HCT116 (cell line): ENCODE measurements at regions not wholly inside any gene's neighbourhood (a gene's known extent, or its start where the extent isn't known, plus 50 kb on each side); places are given as distances from the start of the nearest gene placed in this dataset.

Source experiments
- ATAC-seq: fragments of 200-7000 bp; cut with Tn5 transposase; 2 replicates; pipeline ENCODE4 v1.9.1; 2020; ENCODE audit warnings: mild to moderate bottlenecking, moderate library complexity
- BruUV-seq: library from RNA; stranded (reverse); fragments of 400-500 nt; replicated peaks from 2 replicates; lab custom pipeline; 2021; lab: Mats Ljungman, UMichigan
- CTCF ChIA-PET: fragments of 300-600 bp; sonication (Branson Sonifier 250); formaldehyde crosslinking; loops from one replicate; lab custom pipeline; 2021; ENCODE audit warnings: antibody characterized with exemption; lab: Charles Lee
- POLR2A ChIA-PET: fragments of 300-600, 350-600 bp; sonication (Branson Sonifier 250); formaldehyde crosslinking; loops from one replicate; lab custom pipeline; 2021; ENCODE audit warnings: antibody characterized with exemption; lab: Charles Lee
- RAD21 ChIA-PET, 2 experiments: fragments of 300-600 bp; sonication (Branson Sonifier 250); formaldehyde crosslinking; loops; one replicate each; lab custom pipeline; 2023; ENCODE audit warnings: low total read pairs in 2 of 2; ENCODE audit not compliant: uncharacterized antibody in 2 of 2, unreplicated experiment in 2 of 2, low non-redundant PET in 1 of 2; lab: Charles Lee
- DNase-seq: peaks from one replicate; pipeline ENCODE4 v3.0.0-alpha.2; 2010; ENCODE audit warnings: low read depth, low spot score
- H2AFZ ChIP-seq: fragments of 200-600 bp; shearing (Covaris generic), sonication (generic); 2 replicates; pipeline ENCODE4 v1.6.1; 2017; ENCODE audit warnings: low read depth, mixed run types, mixed read lengths, antibody characterized with exemption, low read length; ENCODE audit not compliant: poor library complexity, severe bottlenecking
- H3K27ac ChIP-seq: 2 replicates; pipeline ENCODE4 v1.5.1; 2012; ENCODE audit warnings: low read depth, low read length
- H3K27me3 ChIP-seq: fragments of 200-600 bp; sonication (generic); 2 replicates; pipeline ENCODE4 v1.6.1; 2016; ENCODE audit warnings: mixed run types, low read length, mixed read lengths; ENCODE audit not compliant: insufficient read depth
- H3K36me3 ChIP-seq, 2 experiments: fragments of 200-500 bp in 1 of 2; fragments of 200-600 bp in 1 of 2; sonication (Bioruptor generic) in 1 of 2; sonication (generic) in 1 of 2; 2 replicates each; pipeline versions ENCODE4 v1.5.1 to v1.6.1; 2014 to 2016; ENCODE audit warnings: low read length in 2 of 2, inconsistent platforms in 1 of 2, mixed read lengths in 1 of 2, mixed run types in 1 of 2; ENCODE audit not compliant: insufficient read depth in 2 of 2, control insufficient read depth in 1 of 2
- H3K4me1 ChIP-seq, 2 experiments: fragments of 200-600 bp in 1 of 2; sonication (generic) in 1 of 2; 2 replicates each; pipeline versions ENCODE4 v1.5.1 to v1.6.1; 2012 to 2017; ENCODE audit warnings: low read length in 2 of 2, inconsistent platforms in 1 of 2, mild to moderate bottlenecking in 1 of 2, mixed read lengths in 1 of 2, mixed run types in 1 of 2, moderate library complexity in 1 of 2; ENCODE audit not compliant: insufficient read depth in 2 of 2, control insufficient read depth in 1 of 2
- H3K4me2 ChIP-seq: fragments of 200-600 bp; sonication (generic); 2 replicates; pipeline ENCODE4 v1.6.1; 2017; ENCODE audit warnings: mixed run types, low read length, mixed read lengths
- H3K4me3 ChIP-seq, 2 experiments: fragments of 200-600 bp in 1 of 2; sonication (generic) in 1 of 2; replicated peaks in 1 of 2; 2 replicates each; pipeline ENCODE4 v1.5.1; 2011 to 2016; ENCODE audit warnings: low read length in 2 of 2, control low read depth in 1 of 2, low read depth in 1 of 2, mild to moderate bottlenecking in 1 of 2, mixed read lengths in 1 of 2, mixed run types in 1 of 2
- H3K79me2 ChIP-seq: fragments of 200-600 bp; sonication (generic); 2 replicates; pipeline ENCODE4 v1.6.1; 2017; ENCODE audit warnings: mild to moderate bottlenecking, mixed run types, low read length, moderate library complexity, mixed read lengths; ENCODE audit not compliant: insufficient read depth
- H3K9ac ChIP-seq: fragments of 200-600 bp; sonication (generic); 2 replicates; pipeline ENCODE4 v1.6.1; 2016; ENCODE audit warnings: low read length, mixed read lengths
- H3K9me2 ChIP-seq: fragments of 200-600 bp; sonication (generic), shearing (Covaris generic); 2 replicates; pipeline ENCODE4 v1.6.1; 2017; ENCODE audit warnings: mixed run types, mild to moderate bottlenecking, moderate library complexity; ENCODE audit not compliant: insufficient read depth
- H3K9me3 ChIP-seq, 2 experiments: fragments of 200-500 bp in 1 of 2; fragments of 200-600 bp in 1 of 2; sonication (Bioruptor generic) in 1 of 2; sonication (generic) in 1 of 2; 2 replicates each; pipeline ENCODE4 v1.6.1; 2014 to 2017; ENCODE audit warnings: low read length in 2 of 2, mixed read lengths in 2 of 2, inconsistent platforms in 1 of 2, low read depth in 1 of 2, mild to moderate bottlenecking in 1 of 2, mixed run types in 1 of 2, moderate library complexity in 1 of 2; ENCODE audit not compliant: control insufficient read depth in 1 of 2, insufficient read depth in 1 of 2
- H4K20me1 ChIP-seq: fragments of 200-600 bp; sonication (generic), shearing (Covaris generic); 2 replicates; pipeline ENCODE4 v1.6.1; 2017; ENCODE audit warnings: mixed run types, mild to moderate bottlenecking, moderate library complexity; ENCODE audit not compliant: insufficient read depth
- CBX3 ChIP-seq: IDR thresholded peaks from 2 replicates; pipeline ENCODE4 v1.6.1; 2012; ENCODE audit warnings: low read depth
- CEBPB ChIP-seq: IDR thresholded peaks from 2 replicates; pipeline ENCODE4 v1.6.1; 2012; ENCODE audit warnings: low read depth
- CTCF ChIP-seq, 3 experiments: fragments of 200-600 bp in 1 of 3; sonication (generic) in 1 of 3; IDR thresholded peaks in 2 of 3; conservative IDR thresholded peaks in 1 of 3; 2 replicates each; pipeline ENCODE4 v1.5.1; 2012 to 2017; ENCODE audit warnings: low read depth in 2 of 3, low read length in 2 of 3, antibody characterized with exemption in 1 of 3, borderline replicate concordance in 1 of 3, control low read depth in 1 of 3, mild to moderate bottlenecking in 1 of 3, mixed read lengths in 1 of 3, mixed run types in 1 of 3, moderate library complexity in 1 of 3; ENCODE audit not compliant: insufficient read depth in 1 of 3
- ELF1 ChIP-seq: IDR thresholded peaks from 2 replicates; pipeline ENCODE4 v1.6.1; 2012; ENCODE audit warnings: low read depth, borderline replicate concordance
- EZH2phosphoT487 ChIP-seq: fragments of 200-600 bp; IDR thresholded peaks from 2 replicates; pipeline ENCODE4 v1.6.1; 2018; ENCODE audit warnings: antibody characterized with exemption, borderline replicate concordance
- JUND ChIP-seq: IDR thresholded peaks from 2 replicates; pipeline ENCODE4 v1.6.1; 2012
- MAX ChIP-seq: IDR thresholded peaks from 2 replicates; pipeline ENCODE4 v1.6.1; 2012
- POLR2AphosphoS5 ChIP-seq: IDR thresholded peaks from 2 replicates; pipeline ENCODE4 v1.6.1; 2011; ENCODE audit warnings: mild to moderate bottlenecking, low read depth, low read length, moderate library complexity
- RAD21 ChIP-seq: IDR thresholded peaks from 2 replicates; pipeline ENCODE4 v1.6.1; 2012; ENCODE audit warnings: low read depth, mild to moderate bottlenecking
- SIN3A ChIP-seq: IDR thresholded peaks from 2 replicates; pipeline ENCODE4 v1.6.1; 2012; ENCODE audit warnings: low read depth
- SP1 ChIP-seq: IDR thresholded peaks from 2 replicates; pipeline ENCODE4 v1.6.1; 2012; ENCODE audit warnings: low read depth
- SRF ChIP-seq: IDR thresholded peaks from 2 replicates; pipeline ENCODE4 v1.6.1; 2012; ENCODE audit warnings: low read depth
- TCF7L2 ChIP-seq: IDR thresholded peaks from 2 replicates; pipeline ENCODE4 v1.7.0; 2011; ENCODE audit warnings: borderline replicate concordance, inconsistent platforms; ENCODE audit not compliant: insufficient read depth, insufficient read length; ENCODE audit errors: extremely low read depth
- ZNF274 ChIP-seq: fragments of 200-500 bp; sonication (Bioruptor generic); IDR thresholded peaks from 2 replicates; pipeline ENCODE4 v1.6.1; 2014; ENCODE audit warnings: mild to moderate bottlenecking, low read depth, low read length, inconsistent platforms
- intact Hi-C: fragments of 100-400 bp; cut with micrococcal nuclease; formaldehyde crosslinking; loops from 2 replicates; pipeline ENCODE4 v1.10.0; 2022
- TF ChIP-seq, protein P1 (sequence below): IDR thresholded peaks from 2 replicates; pipeline ENCODE4 v1.6.1; 2012; ENCODE audit warnings: low read depth

- no peaks in the 10 kb centered on the region for H3K79me2 ChIP-seq
- no peak overlapping the region for H3K4me2 ChIP-seq
- DNase-seq = no peak
- no peak for ATAC-seq
- H3K36me3 ChIP-seq = no peaks in the 10 kb centered on the region
- no peak overlapping the region for H2AFZ ChIP-seq
- no peaks in the 10 kb centered on the region for H3K9me3 ChIP-seq
- no peaks in the 10 kb centered on the region for H3K9me2 ChIP-seq
- no peak overlapping the region for H3K9ac ChIP-seq
- ChIA-PET CTCF (interaction anchor here (1.4 kb wide), 1 partner anchor 117 kb away, joined by 4 read pairs; no protein-coding TSS in a partner anchor), RAD21 (no interaction called here), POLR2A (no interaction called here)
- no peak overlapping the region for H3K4me3 ChIP-seq
- H3K4me1 ChIP-seq = peaks cover 9 to 32% of the 10 kb centered on the region in 2 experiments
- no TSS peak for BruUV-seq
- intact Hi-C loops = no loop called here
- no peaks in the 10 kb centered on the region for H4K20me1 ChIP-seq
- H3K27me3 ChIP-seq = no peaks in the 10 kb centered on the region
- TF ChIP-seq, protein P1, sequence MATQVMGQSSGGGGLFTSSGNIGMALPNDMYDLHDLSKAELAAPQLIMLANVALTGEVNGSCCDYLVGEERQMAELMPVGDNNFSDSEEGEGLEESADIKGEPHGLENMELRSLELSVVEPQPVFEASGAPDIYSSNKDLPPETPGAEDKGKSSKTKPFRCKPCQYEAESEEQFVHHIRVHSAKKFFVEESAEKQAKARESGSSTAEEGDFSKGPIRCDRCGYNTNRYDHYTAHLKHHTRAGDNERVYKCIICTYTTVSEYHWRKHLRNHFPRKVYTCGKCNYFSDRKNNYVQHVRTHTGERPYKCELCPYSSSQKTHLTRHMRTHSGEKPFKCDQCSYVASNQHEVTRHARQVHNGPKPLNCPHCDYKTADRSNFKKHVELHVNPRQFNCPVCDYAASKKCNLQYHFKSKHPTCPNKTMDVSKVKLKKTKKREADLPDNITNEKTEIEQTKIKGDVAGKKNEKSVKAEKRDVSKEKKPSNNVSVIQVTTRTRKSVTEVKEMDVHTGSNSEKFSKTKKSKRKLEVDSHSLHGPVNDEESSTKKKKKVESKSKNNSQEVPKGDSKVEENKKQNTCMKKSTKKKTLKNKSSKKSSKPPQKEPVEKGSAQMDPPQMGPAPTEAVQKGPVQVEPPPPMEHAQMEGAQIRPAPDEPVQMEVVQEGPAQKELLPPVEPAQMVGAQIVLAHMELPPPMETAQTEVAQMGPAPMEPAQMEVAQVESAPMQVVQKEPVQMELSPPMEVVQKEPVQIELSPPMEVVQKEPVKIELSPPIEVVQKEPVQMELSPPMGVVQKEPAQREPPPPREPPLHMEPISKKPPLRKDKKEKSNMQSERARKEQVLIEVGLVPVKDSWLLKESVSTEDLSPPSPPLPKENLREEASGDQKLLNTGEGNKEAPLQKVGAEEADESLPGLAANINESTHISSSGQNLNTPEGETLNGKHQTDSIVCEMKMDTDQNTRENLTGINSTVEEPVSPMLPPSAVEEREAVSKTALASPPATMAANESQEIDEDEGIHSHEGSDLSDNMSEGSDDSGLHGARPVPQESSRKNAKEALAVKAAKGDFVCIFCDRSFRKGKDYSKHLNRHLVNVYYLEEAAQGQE = no peak
- TF ChIP-seq CEBPB (no peak), MAX (no peak), SIN3A (no peak), CBX3 (no peak), CTCF (IDR thresholded peaks at IDR 0.05 in 2 of 3, conservative IDR thresholded peaks at IDR 0.05 in 1 of 3; ENCODE audit: borderline replicate concordance in 1 of 3, insufficient read depth in 1 of 3, low read depth in 2 of 3, low read length in 2 of 3) (no peak), POLR2AphosphoS5 (no peak), RAD21 (no peak), JUND (no peak), SP1 (no peak), ZNF274 (no peak), ELF1 (no peak), EZH2phosphoT487 (no peak), SRF (no peak), TCF7L2 (no peak)
- H3K27ac ChIP-seq = no peak overlapping the region
Measured at GRCh38 chr11:10618490-10618889, 50.0 kb upstream of the LYVE1 start.
